HepG2 (cell line): ENCODE measurements at regions not wholly inside any gene's neighbourhood (a gene's known extent, or its start where the extent isn't known, plus 50 kb on each side); places are given as distances from the start of the nearest gene placed in this dataset.

Experiments
- ATAC-seq: fragments of 200-7000 bp; cut with Tn5 transposase; 3 replicates; pipeline ENCODE4 v1.9.1; 2020; ENCODE audit warnings: mild to moderate bottlenecking, moderate library complexity
- BruUV-seq: library from RNA; stranded (reverse); fragments of 400-500 nt; replicated peaks from 2 replicates; lab custom pipeline; 2021; lab: Mats Ljungman, UMichigan
- CTCF ChIA-PET: fragments of 300-600 bp; formaldehyde crosslinking; extraction: SDS; loops from one replicate; lab custom pipeline; 2021; ENCODE audit warnings: low total read pairs, inconsistent platforms, low intra/inter-chr PET ratio; lab: Yijun Ruan, JAX
- POLR2A ChIA-PET: fragments of 350-600 bp; sonication (Branson Sonifier 250); formaldehyde crosslinking; loops from one replicate; lab custom pipeline; 2020; ENCODE audit warnings: antibody characterized with exemption, inconsistent platforms; lab: Yijun Ruan, JAX
- DNase-seq: peaks from one replicate; pipeline ENCODE4 v3.0.0-alpha.2; 2015; ENCODE audit warnings: low spot score
- FAIRE-seq: peaks from 3 replicates; lab custom pipeline; 2011; peaks lifted over from hg19 to GRCh38; lab: Jason Lieb, UNC
- H2AFZ ChIP-seq: one replicate; pipeline ENCODE4 v1.6.1; 2011; ENCODE audit warnings: low read length, inconsistent platforms
- H3K27ac ChIP-seq: fragments of 300-600 bp; 3 replicates; pipeline ENCODE4 v1.8.0; 2011; ENCODE audit warnings: mixed run types, mild to moderate bottlenecking, mixed read lengths, low read length, inconsistent platforms; ENCODE audit not compliant: insufficient read depth; ENCODE audit errors: extremely low read length
- H3K27me3 ChIP-seq, 2 experiments: fragments of 200-600 bp in 1 of 2; 2 replicates in 1 of 2; 3 replicates in 1 of 2; pipeline versions ENCODE4 v1.6.0 to v1.8.0; 2011; ENCODE audit warnings: low read length in 2 of 2, mild to moderate bottlenecking in 2 of 2, moderate library complexity in 2 of 2, inconsistent platforms in 1 of 2; ENCODE audit not compliant: insufficient read depth in 2 of 2, control insufficient read depth in 1 of 2
- H3K36me3 ChIP-seq, 2 experiments: fragments of 200-600 bp in 1 of 2; replicated peaks in 1 of 2; 2 replicates in 1 of 2; 3 replicates in 1 of 2; pipeline versions ENCODE4 v1.5.1 to v1.8.0; 2011; ENCODE audit warnings: low read length in 2 of 2, inconsistent platforms in 1 of 2; ENCODE audit not compliant: insufficient read depth in 2 of 2, control insufficient read depth in 1 of 2
- H3K4me1 ChIP-seq: 2 replicates; pipeline ENCODE4 v1.5.1; 2012; ENCODE audit warnings: low read length, inconsistent platforms; ENCODE audit not compliant: insufficient read depth
- H3K4me2 ChIP-seq: 2 replicates; pipeline ENCODE4 v1.6.0; 2011; ENCODE audit warnings: low read depth, low read length, inconsistent platforms
- H3K4me3 ChIP-seq, 3 experiments: fragments of 200-600 bp in 1 of 3; sonication (generic), shearing (Covaris generic) in 1 of 3; replicated peaks in 1 of 3; 2 replicates each; pipeline ENCODE4 v1.5.1; 2011 to 2016; ENCODE audit warnings: low read length in 3 of 3, inconsistent platforms in 2 of 3, low read depth in 2 of 3, mild to moderate bottlenecking in 2 of 3, control low read depth in 1 of 3, mixed read lengths in 1 of 3; ENCODE audit not compliant: insufficient read depth in 1 of 3
- H3K79me2 ChIP-seq: one replicate; pipeline ENCODE4 v1.6.1; 2011; ENCODE audit warnings: low read length, inconsistent platforms; ENCODE audit not compliant: insufficient read depth
- H3K9ac ChIP-seq: 2 replicates; pipeline ENCODE4 v1.6.0; 2011; ENCODE audit warnings: mild to moderate bottlenecking, low read depth, low read length, inconsistent platforms; ENCODE audit not compliant: insufficient read depth
- H3K9me3 ChIP-seq: 2 replicates; pipeline ENCODE4 v1.5.1; 2012; ENCODE audit warnings: mild to moderate bottlenecking, low read length
- H4K20me1 ChIP-seq: 2 replicates; pipeline ENCODE4 v1.6.0; 2011; ENCODE audit warnings: inconsistent platforms, mild to moderate bottlenecking, low read length, moderate library complexity; ENCODE audit not compliant: insufficient read depth
- CEBPZ ChIP-seq: IDR thresholded peaks from 2 replicates; pipeline ENCODE4 v1.6.1; 2012; ENCODE audit warnings: low read length, improper control_type of control experiment
- FOXA1 ChIP-seq, 2 experiments: fragments of 450-650 bp in 1 of 2; sonication (generic) in 1 of 2; formaldehyde crosslinking in 1 of 2; IDR thresholded peaks; 2 replicates each; pipeline versions ENCODE4 v1.4.0 to v1.6.1; 2016 to 2020; ENCODE audit warnings: missing genetic modification reagents in 1 of 2
- MAFF ChIP-seq: IDR thresholded peaks from 2 replicates; pipeline ENCODE4 v1.6.1; 2011; ENCODE audit warnings: low read depth, low read length, improper control_type of control experiment
- MAFK ChIP-seq, 2 experiments: IDR thresholded peaks in 1 of 2; conservative IDR thresholded peaks in 1 of 2; 2 replicates each; pipeline ENCODE4 v1.6.1; 2011; ENCODE audit warnings: improper control_type of control experiment in 2 of 2, low read length in 2 of 2
- MEIS2 ChIP-seq: sonication (generic); formaldehyde crosslinking; IDR thresholded peaks from 2 replicates; pipeline ENCODE4 v1.9.0; 2021; ENCODE audit warnings: mild to moderate bottlenecking, missing genetic modification reagents
- SOX6 ChIP-seq, 2 experiments: fragments of 450-650 bp in 1 of 2; sonication (generic) in 1 of 2; formaldehyde crosslinking in 1 of 2; IDR thresholded peaks; 2 replicates each; pipeline versions ENCODE4 v1.4.0 to v1.6.1; 2017 to 2020; ENCODE audit warnings: antibody characterized with exemption in 1 of 2, mild to moderate bottlenecking in 1 of 2, missing genetic modification reagents in 1 of 2
- ZNF558 ChIP-seq: sonication (generic); formaldehyde crosslinking; IDR thresholded peaks from 2 replicates; pipeline ENCODE4 v1.9.0; 2022; ENCODE audit warnings: mild to moderate bottlenecking, missing genetic modification reagents, borderline replicate concordance
- WGBS: methylation state at CpG from one replicate; pipeline ENCODE4 v1.1.6; 2017; ENCODE audit warnings: low lambda C conversion rate; 5-methylcytosine and 5-hydroxymethylcytosine counted together
- in situ Hi-C: cut with HindIII; loops from 2 replicates; pipeline ENCODE4 v1.10.0; 2017; ENCODE audit warnings: low pct_unique_long_range_greater_than_20kb; ENCODE audit not compliant: extremely low pct_ligation_motif_present
- intact Hi-C: fragments of 100-400 bp; cut with micrococcal nuclease; formaldehyde crosslinking; loops from one replicate; pipeline ENCODE4 v1.10.0; 2022; ENCODE audit not compliant: unreplicated experiment
- TF ChIP-seq, protein P1 (sequence below): sonication (generic); formaldehyde crosslinking; IDR thresholded peaks from 2 replicates; pipeline ENCODE4 v1.4.0; 2020; ENCODE audit warnings: mild to moderate bottlenecking, missing genetic modification reagents
- TF ChIP-seq, protein P2 (sequence below): sonication (generic); formaldehyde crosslinking; IDR thresholded peaks from 2 replicates; pipeline ENCODE4 v1.8.0; 2022; ENCODE audit warnings: mild to moderate bottlenecking, missing genetic modification reagents, moderate library complexity

DNA sequence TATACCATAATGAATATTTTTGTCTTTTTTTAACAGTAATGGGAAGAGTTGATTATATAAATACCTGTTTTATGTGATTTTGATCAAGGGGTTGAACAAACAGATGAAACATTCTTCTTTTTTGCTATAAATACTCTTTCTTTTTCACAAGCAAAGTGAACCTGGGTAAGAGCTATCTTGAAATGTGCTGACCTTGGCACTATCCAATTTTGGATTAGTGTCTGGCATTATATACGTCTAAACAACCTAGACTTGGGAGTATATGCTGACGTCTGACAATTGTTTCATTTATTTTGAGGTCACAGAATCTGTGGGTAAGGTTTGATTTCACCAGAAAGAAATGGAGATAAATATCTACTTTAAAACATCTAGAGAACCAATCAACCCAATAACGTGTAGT, 716.0 kb upstream of the STXBP6 start:
- Histone ChIP-seq H3K4me2 (no peak overlapping the region), H3K27me3 (no peaks in the 10 kb centered on the region), H2AFZ (no peak overlapping the region), H3K4me3 (no peak overlapping the region), H3K79me2 (no peaks in the 10 kb centered on the region), H3K4me1 (no peaks in the 10 kb centered on the region), H3K9me3 (peaks cover 84% of the 10 kb centered on the region), H3K9ac (no peak overlapping the region), H3K36me3 (no peaks in the 10 kb centered on the region), H3K27ac (no peak overlapping the region), H4K20me1 (no peaks in the 10 kb centered on the region)
- in situ Hi-C loops = no loop called here
- ChIA-PET POLR2A (no interaction called here), CTCF (no interaction called here)
- ATAC-seq (no peak), FAIRE-seq (no peak), DNase-seq (no peak)
- intact Hi-C loops = no loop called here
- TF ChIP-seq SOX6 (IDR thresholded peaks at IDR 0.05) (no peak), SOX6 (CRISPR knock-in tag; IDR thresholded peaks at IDR 0.05) (no peak), ZNF558 (no peak), MEIS2 (CRISPR knock-in tag) (no peak), CEBPZ (no peak), MAFF (peak; percentile 88), FOXA1 (IDR thresholded peaks at IDR 0.05) (no peak), FOXA1 (CRISPR knock-in tag; IDR thresholded peaks at IDR 0.05) (no peak), MAFK (conservative IDR thresholded peaks at IDR 0.05 in 1 of 2, IDR thresholded peaks at IDR 0.05 in 1 of 2; ENCODE audit: low read length in 2 of 2) (peak; percentile 91 to 96)
- TF ChIP-seq, protein P1, sequence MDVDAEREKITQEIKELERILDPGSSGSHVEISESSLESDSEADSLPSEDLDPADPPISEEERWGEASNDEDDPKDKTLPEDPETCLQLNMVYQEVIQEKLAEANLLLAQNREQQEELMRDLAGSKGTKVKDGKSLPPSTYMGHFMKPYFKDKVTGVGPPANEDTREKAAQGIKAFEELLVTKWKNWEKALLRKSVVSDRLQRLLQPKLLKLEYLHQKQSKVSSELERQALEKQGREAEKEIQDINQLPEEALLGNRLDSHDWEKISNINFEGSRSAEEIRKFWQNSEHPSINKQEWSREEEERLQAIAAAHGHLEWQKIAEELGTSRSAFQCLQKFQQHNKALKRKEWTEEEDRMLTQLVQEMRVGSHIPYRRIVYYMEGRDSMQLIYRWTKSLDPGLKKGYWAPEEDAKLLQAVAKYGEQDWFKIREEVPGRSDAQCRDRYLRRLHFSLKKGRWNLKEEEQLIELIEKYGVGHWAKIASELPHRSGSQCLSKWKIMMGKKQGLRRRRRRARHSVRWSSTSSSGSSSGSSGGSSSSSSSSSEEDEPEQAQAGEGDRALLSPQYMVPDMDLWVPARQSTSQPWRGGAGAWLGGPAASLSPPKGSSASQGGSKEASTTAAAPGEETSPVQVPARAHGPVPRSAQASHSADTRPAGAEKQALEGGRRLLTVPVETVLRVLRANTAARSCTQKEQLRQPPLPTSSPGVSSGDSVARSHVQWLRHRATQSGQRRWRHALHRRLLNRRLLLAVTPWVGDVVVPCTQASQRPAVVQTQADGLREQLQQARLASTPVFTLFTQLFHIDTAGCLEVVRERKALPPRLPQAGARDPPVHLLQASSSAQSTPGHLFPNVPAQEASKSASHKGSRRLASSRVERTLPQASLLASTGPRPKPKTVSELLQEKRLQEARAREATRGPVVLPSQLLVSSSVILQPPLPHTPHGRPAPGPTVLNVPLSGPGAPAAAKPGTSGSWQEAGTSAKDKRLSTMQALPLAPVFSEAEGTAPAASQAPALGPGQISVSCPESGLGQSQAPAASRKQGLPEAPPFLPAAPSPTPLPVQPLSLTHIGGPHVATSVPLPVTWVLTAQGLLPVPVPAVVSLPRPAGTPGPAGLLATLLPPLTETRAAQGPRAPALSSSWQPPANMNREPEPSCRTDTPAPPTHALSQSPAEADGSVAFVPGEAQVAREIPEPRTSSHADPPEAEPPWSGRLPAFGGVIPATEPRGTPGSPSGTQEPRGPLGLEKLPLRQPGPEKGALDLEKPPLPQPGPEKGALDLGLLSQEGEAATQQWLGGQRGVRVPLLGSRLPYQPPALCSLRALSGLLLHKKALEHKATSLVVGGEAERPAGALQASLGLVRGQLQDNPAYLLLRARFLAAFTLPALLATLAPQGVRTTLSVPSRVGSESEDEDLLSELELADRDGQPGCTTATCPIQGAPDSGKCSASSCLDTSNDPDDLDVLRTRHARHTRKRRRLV = no peak
- TF ChIP-seq, protein P2, sequence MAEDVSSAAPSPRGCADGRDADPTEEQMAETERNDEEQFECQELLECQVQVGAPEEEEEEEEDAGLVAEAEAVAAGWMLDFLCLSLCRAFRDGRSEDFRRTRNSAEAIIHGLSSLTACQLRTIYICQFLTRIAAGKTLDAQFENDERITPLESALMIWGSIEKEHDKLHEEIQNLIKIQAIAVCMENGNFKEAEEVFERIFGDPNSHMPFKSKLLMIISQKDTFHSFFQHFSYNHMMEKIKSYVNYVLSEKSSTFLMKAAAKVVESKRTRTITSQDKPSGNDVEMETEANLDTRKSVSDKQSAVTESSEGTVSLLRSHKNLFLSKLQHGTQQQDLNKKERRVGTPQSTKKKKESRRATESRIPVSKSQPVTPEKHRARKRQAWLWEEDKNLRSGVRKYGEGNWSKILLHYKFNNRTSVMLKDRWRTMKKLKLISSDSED (CRISPR knock-in tag) = no peak
- WGBS = 13% methylated on average over 3 of the region's 3 CpGs
- BruUV-seq = no TSS peak
